ENCODE measurements at regions not wholly inside any gene's neighbourhood (a gene's known extent, or its start where the extent isn't known, plus 50 kb on each side); places are given as distances from the start of the nearest gene placed in this dataset.
"Not testable (repeated sequence)": the region's sequence is repeated elsewhere in the genome, so short reads cannot be mapped to it uniquely, and the experiment has no call there.

- not testable (repeated sequence) for DNase-seq (ENCODE audit: low spot score)
Observed at GRCh38 chr11:79499929-79500328, 59.1 kb upstream of the TENM4 start.

- peak; percentile 27 for DNase-seq (ENCODE audit: low spot score)
Observed at GRCh38 chr11:79498667-79499066, 57.8 kb upstream of the TENM4 start.

GRCh38 chr11:79493555-79494171 is 52.8 kb upstream of the TENM4 start:
- peak; percentile 91 for DNase-seq (ENCODE audit: low spot score)

- no peak for DNase-seq (ENCODE audit: low spot score)
Observed at GRCh38 chr11:79492008-79492407, 51.2 kb upstream of the TENM4 start.
